ENCODE measurements at regions not wholly inside any gene's neighbourhood (a gene's known extent, or its start where the extent isn't known, plus 50 kb on each side); places are given as distances from the start of the nearest gene placed in this dataset.
A peak's percentile ranks its signal among the peaks of the same experiment; 100 is the strongest.

DNA sequence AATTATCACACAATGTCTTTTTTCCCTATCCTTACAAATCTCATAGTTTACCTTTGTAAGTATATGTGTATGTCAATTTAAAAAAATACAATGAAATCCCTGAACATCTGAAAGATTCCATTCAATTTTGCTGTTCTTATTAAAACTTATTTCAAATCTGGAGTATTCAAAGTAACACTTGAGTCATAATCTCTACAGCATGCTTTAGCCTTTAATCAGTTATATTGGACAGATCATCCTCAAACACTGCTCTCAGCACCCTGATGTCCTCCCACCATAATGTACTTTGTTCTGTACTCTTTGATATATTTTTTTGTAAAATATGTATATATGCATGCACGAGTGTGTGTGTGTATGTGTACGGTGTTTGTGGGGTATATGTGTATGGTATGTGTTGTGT, 83.0 kb upstream of the RPS6KA2 start:
- no peak overlapping the region for H3K4ac ChIP-seq (ENCODE audit: low read length)
- no peak overlapping the region for H3K23ac ChIP-seq (ENCODE audit: low read depth, low read length, poor library complexity)
- no peak overlapping the region for H3K9ac ChIP-seq (ENCODE audit: low read depth, low read length, poor library complexity)
- 100% methylated on average over 1 to 2 of the region's 2 CpGs for WGBS, 2 donors (ENCODE audit: extremely low coverage in 2 of 2, insufficient read length in 2 of 2, insufficient replicate concordance in 1 of 2)
- no peak overlapping the region for H2AFZ ChIP-seq (ENCODE audit: low read length)
- H3K4me3 ChIP-seq (ENCODE audit: low read length in 2 of 2) = no peak overlapping the region
- no peak overlapping the region for H2BK12ac ChIP-seq (ENCODE audit: low read length)
- peaks cover 2 to 7% of the 10 kb centered on the region in 2 donors for H3K9me3 ChIP-seq (replicated peaks in 1 of 2; ENCODE audit: control insufficient read depth in 2 of 2, insufficient read depth in 1 of 2, low read depth in 1 of 2, low read length in 2 of 2)
- no peak overlapping the region for H3K27ac ChIP-seq (replicated peaks; ENCODE audit: low read length)
- no peaks in the 10 kb centered on the region for H3K27me3 ChIP-seq (ENCODE audit: control insufficient read depth in 3 of 3, insufficient read depth in 3 of 3, low read depth in 1 of 3, low read length in 3 of 3)
- no peaks in the 10 kb centered on the region for H3K4me1 ChIP-seq (ENCODE audit: control insufficient read depth in 2 of 2, insufficient read depth in 1 of 2, low read depth in 1 of 2, low read length in 2 of 2)
- no peak for DNase-seq (ENCODE audit: low spot score)
- H3K14ac ChIP-seq (ENCODE audit: low read length) = no peak overlapping the region
- no peak overlapping the region for H2BK5ac ChIP-seq (ENCODE audit: low read length)
- H4K8ac ChIP-seq (ENCODE audit: low read depth, low read length) = no peak overlapping the region
- H3K79me1 ChIP-seq (ENCODE audit: low read depth, low read length) = no peaks in the 10 kb centered on the region
- H2BK120ac ChIP-seq (ENCODE audit: low read depth, low read length) = no peak overlapping the region
- H4K91ac ChIP-seq (ENCODE audit: low read depth, low read length, poor library complexity) = no peak overlapping the region
- no peak overlapping the region for H3K18ac ChIP-seq (ENCODE audit: low read length)
- H3K4me2 ChIP-seq (ENCODE audit: insufficient read depth, low read length, poor library complexity, severe bottlenecking) = no peak overlapping the region
- H3K36me3 ChIP-seq (replicated peaks in 1 of 2; ENCODE audit: control insufficient read depth in 2 of 2, insufficient read depth in 2 of 2, low read length in 2 of 2) = no peaks in the 10 kb centered on the region
- H2BK15ac ChIP-seq (ENCODE audit: low read length) = no peak overlapping the region
- H2AK5ac ChIP-seq (ENCODE audit: low read depth, low read length) = no peak overlapping the region

DNA sequence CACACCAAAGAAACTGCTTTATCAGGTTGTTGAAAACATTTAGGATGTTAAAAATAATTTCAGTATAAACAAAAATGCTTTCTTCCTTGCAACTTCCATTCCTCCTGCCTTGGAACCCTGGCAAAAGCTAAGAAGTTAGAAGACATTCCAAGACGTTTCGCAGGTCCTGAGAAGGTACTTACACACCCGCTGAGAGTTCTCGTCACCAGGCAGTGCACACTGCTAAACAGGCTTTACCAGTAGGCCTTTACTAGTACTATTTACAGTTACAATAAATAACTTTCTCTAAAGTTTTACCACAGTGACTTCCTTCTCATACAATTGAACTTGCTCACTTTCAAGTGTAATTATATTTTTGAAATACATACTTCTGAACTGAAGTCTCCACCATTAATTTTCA, 81.4 kb upstream of the RPS6KA2 start:
- H2AFZ ChIP-seq (ENCODE audit: low read length) = no peak overlapping the region
- no peak overlapping the region for H3K27ac ChIP-seq (replicated peaks; ENCODE audit: low read length)
- H3K23ac ChIP-seq (ENCODE audit: low read depth, low read length, poor library complexity) = no peak overlapping the region
- no peaks in the 10 kb centered on the region for H3K36me3 ChIP-seq (replicated peaks in 1 of 2; ENCODE audit: control insufficient read depth in 2 of 2, insufficient read depth in 2 of 2, low read length in 2 of 2)
- no peak overlapping the region for H3K4me3 ChIP-seq (ENCODE audit: low read length in 2 of 2)
- H4K8ac ChIP-seq (ENCODE audit: low read depth, low read length) = no peak overlapping the region
- no peak overlapping the region for H3K4ac ChIP-seq (ENCODE audit: low read length)
- H4K91ac ChIP-seq (ENCODE audit: low read depth, low read length, poor library complexity) = no peak overlapping the region
- no peak overlapping the region for H2BK120ac ChIP-seq (ENCODE audit: low read depth, low read length)
- H3K9me3 ChIP-seq (replicated peaks in 1 of 2; ENCODE audit: control insufficient read depth in 2 of 2, insufficient read depth in 1 of 2, low read depth in 1 of 2, low read length in 2 of 2) = peaks cover 2 to 7% of the 10 kb centered on the region in 2 donors
- H3K79me1 ChIP-seq (ENCODE audit: low read depth, low read length) = no peaks in the 10 kb centered on the region
- H2AK5ac ChIP-seq (ENCODE audit: low read depth, low read length) = no peak overlapping the region
- DNase-seq (ENCODE audit: low spot score) = no peak
- no peak overlapping the region for H3K4me2 ChIP-seq (ENCODE audit: insufficient read depth, low read length, poor library complexity, severe bottlenecking)
- WGBS, 2 donors (ENCODE audit: extremely low coverage in 2 of 2, insufficient read length in 2 of 2, insufficient replicate concordance in 1 of 2) = no CpG with 5 or more reads among the region's 4 CpGs
- H2BK12ac ChIP-seq (ENCODE audit: low read length) = no peak overlapping the region
- no peak overlapping the region for H3K9ac ChIP-seq (ENCODE audit: low read depth, low read length, poor library complexity)
- no peaks in the 10 kb centered on the region for H3K4me1 ChIP-seq (ENCODE audit: control insufficient read depth in 2 of 2, insufficient read depth in 1 of 2, low read depth in 1 of 2, low read length in 2 of 2)
- no peak overlapping the region for H3K14ac ChIP-seq (ENCODE audit: low read length)
- no peak overlapping the region for H3K18ac ChIP-seq (ENCODE audit: low read length)
- no peak overlapping the region for H2BK15ac ChIP-seq (ENCODE audit: low read length)
- no peaks in the 10 kb centered on the region for H3K27me3 ChIP-seq (ENCODE audit: control insufficient read depth in 3 of 3, insufficient read depth in 3 of 3, low read depth in 1 of 3, low read length in 3 of 3)
- H2BK5ac ChIP-seq (ENCODE audit: low read length) = no peak overlapping the region

DNA sequence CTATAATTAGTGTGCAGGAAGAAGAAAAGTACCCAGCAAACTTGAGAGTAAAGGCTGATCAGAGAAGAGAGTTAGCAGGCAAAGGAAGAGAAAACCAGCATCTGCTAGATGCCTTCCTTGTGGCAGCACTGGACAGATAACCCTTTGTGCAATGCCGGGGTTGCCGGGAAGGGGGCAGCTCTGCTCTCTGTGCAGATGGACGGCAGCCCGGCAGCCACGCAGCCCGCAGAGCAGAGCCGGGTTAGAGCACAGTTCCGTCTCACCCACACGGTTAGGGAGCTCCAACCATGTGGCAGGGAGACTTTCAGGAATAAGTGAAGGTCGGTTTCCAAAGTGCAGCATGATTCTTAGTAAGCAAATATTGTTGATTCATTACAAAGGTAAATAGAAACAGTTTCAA, 80.0 kb upstream of the RPS6KA2 start:
- H2AFZ ChIP-seq (ENCODE audit: low read length) = peak overlapping the region; percentile 38
- no CpG with 5 or more reads among the region's 10 CpGs for WGBS, 2 donors (ENCODE audit: extremely low coverage in 2 of 2, insufficient read length in 2 of 2, insufficient replicate concordance in 1 of 2)
- no peak overlapping the region for H3K9ac ChIP-seq (ENCODE audit: low read depth, low read length, poor library complexity)
- no peaks in the 10 kb centered on the region for H3K27me3 ChIP-seq (ENCODE audit: control insufficient read depth in 3 of 3, insufficient read depth in 3 of 3, low read depth in 1 of 3, low read length in 3 of 3)
- DNase-seq (ENCODE audit: low spot score) = peak; percentile 30
- no peak overlapping the region for H3K14ac ChIP-seq (ENCODE audit: low read length)
- H3K4ac ChIP-seq (ENCODE audit: low read length) = no peak overlapping the region
- no peaks in the 10 kb centered on the region for H3K79me1 ChIP-seq (ENCODE audit: low read depth, low read length)
- H2AK5ac ChIP-seq (ENCODE audit: low read depth, low read length) = no peak overlapping the region
- no peaks in the 10 kb centered on the region for H3K4me1 ChIP-seq (ENCODE audit: control insufficient read depth in 2 of 2, insufficient read depth in 1 of 2, low read depth in 1 of 2, low read length in 2 of 2)
- no peak overlapping the region for H3K4me2 ChIP-seq (ENCODE audit: insufficient read depth, low read length, poor library complexity, severe bottlenecking)
- no peak overlapping the region for H3K23ac ChIP-seq (ENCODE audit: low read depth, low read length, poor library complexity)
- H4K91ac ChIP-seq (ENCODE audit: low read depth, low read length, poor library complexity) = no peak overlapping the region
- no peaks in the 10 kb centered on the region for H3K36me3 ChIP-seq (replicated peaks in 1 of 2; ENCODE audit: control insufficient read depth in 2 of 2, insufficient read depth in 2 of 2, low read length in 2 of 2)
- H4K8ac ChIP-seq (ENCODE audit: low read depth, low read length) = no peak overlapping the region
- H3K18ac ChIP-seq (ENCODE audit: low read length) = no peak overlapping the region
- H3K9me3 ChIP-seq (replicated peaks in 1 of 2; ENCODE audit: control insufficient read depth in 2 of 2, insufficient read depth in 1 of 2, low read depth in 1 of 2, low read length in 2 of 2) = peaks cover 2 to 7% of the 10 kb centered on the region in 2 donors
- no peak overlapping the region for H2BK15ac ChIP-seq (ENCODE audit: low read length)
- H3K4me3 ChIP-seq (ENCODE audit: low read length in 2 of 2) = no peak overlapping the region
- H2BK5ac ChIP-seq (ENCODE audit: low read length) = no peak overlapping the region
- no peak overlapping the region for H3K27ac ChIP-seq (replicated peaks; ENCODE audit: low read length)
- no peak overlapping the region for H2BK12ac ChIP-seq (ENCODE audit: low read length)
- H2BK120ac ChIP-seq (ENCODE audit: low read depth, low read length) = no peak overlapping the region

DNA sequence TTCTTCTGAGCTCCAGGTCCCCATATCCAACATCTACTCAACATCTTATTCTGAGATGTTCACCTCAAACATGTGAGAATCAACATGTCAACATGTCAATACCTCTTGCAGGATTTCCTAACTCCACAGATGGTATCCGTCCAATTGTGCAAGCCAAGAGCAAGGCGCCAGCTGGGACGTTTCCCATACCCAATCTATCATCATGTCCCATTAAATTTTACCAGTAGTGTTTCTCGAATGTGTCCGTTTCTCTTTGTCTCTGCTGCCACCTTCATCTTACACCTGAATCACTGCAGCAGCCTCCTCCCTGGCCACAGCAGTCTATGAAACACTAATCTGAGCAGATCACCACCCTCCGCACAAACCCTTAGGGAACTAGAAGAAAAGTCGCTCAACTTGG, 78.0 kb upstream of the RPS6KA2 start:
- no peaks in the 10 kb centered on the region for H3K36me3 ChIP-seq (replicated peaks in 1 of 2; ENCODE audit: control insufficient read depth in 2 of 2, insufficient read depth in 2 of 2, low read length in 2 of 2)
- H3K14ac ChIP-seq (ENCODE audit: low read length) = no peak overlapping the region
- no peak overlapping the region for H2AK5ac ChIP-seq (ENCODE audit: low read depth, low read length)
- no peak overlapping the region for H4K8ac ChIP-seq (ENCODE audit: low read depth, low read length)
- H3K79me1 ChIP-seq (ENCODE audit: low read depth, low read length) = no peaks in the 10 kb centered on the region
- peak overlapping the region; percentile 55 for H3K18ac ChIP-seq (ENCODE audit: low read length)
- no peak overlapping the region for H3K9ac ChIP-seq (ENCODE audit: low read depth, low read length, poor library complexity)
- no peak overlapping the region for H2BK12ac ChIP-seq (ENCODE audit: low read length)
- H3K4me3 ChIP-seq (ENCODE audit: low read length in 2 of 2) = no peak overlapping the region
- H4K91ac ChIP-seq (ENCODE audit: low read depth, low read length, poor library complexity) = no peak overlapping the region
- H2AFZ ChIP-seq (ENCODE audit: low read length) = no peak overlapping the region
- DNase-seq (ENCODE audit: low spot score) = no peak
- H3K4me1 ChIP-seq (ENCODE audit: control insufficient read depth in 2 of 2, insufficient read depth in 1 of 2, low read depth in 1 of 2, low read length in 2 of 2) = no peaks in the 10 kb centered on the region
- H3K27ac ChIP-seq (replicated peaks; ENCODE audit: low read length) = no peak overlapping the region
- H2BK5ac ChIP-seq (ENCODE audit: low read length) = no peak overlapping the region
- no CpG with 5 or more reads among the region's 7 CpGs for WGBS, 2 donors (ENCODE audit: extremely low coverage in 2 of 2, insufficient read length in 2 of 2, insufficient replicate concordance in 1 of 2)
- no peak overlapping the region for H3K4ac ChIP-seq (ENCODE audit: low read length)
- H3K23ac ChIP-seq (ENCODE audit: low read depth, low read length, poor library complexity) = no peak overlapping the region
- no peaks in the 10 kb centered on the region for H3K9me3 ChIP-seq (replicated peaks in 1 of 2; ENCODE audit: control insufficient read depth in 2 of 2, insufficient read depth in 1 of 2, low read depth in 1 of 2, low read length in 2 of 2)
- no peaks in the 10 kb centered on the region for H3K27me3 ChIP-seq (ENCODE audit: control insufficient read depth in 3 of 3, insufficient read depth in 3 of 3, low read depth in 1 of 3, low read length in 3 of 3)
- H3K4me2 ChIP-seq (ENCODE audit: insufficient read depth, low read length, poor library complexity, severe bottlenecking) = no peak overlapping the region
- H2BK15ac ChIP-seq (ENCODE audit: low read length) = no peak overlapping the region
- H2BK120ac ChIP-seq (ENCODE audit: low read depth, low read length) = no peak overlapping the region
